GM21737 (cell line): ENCODE measurements at regions not wholly inside any gene's neighbourhood (a gene's known extent, or its start where the extent isn't known, plus 50 kb on each side); places are given as distances from the start of the nearest gene placed in this dataset.

Experiments
- ATAC-seq: cut with Tn5 transposase; IDR thresholded peaks from one replicate; pipeline ENCODE4 v1.9.1; 2021; ENCODE audit warnings: mild to moderate bottlenecking, moderate library complexity; ENCODE audit not compliant: unreplicated experiment

GRCh38 chr10:10544890-10545289 is 472.8 kb upstream of the CELF2 start:
- ATAC-seq: no peak

GRCh38 chr10:10545771-10546170 is 471.9 kb upstream of the CELF2 start:
- ATAC-seq: no peak

GRCh38 chr10:10551596-10552301 is 465.9 kb upstream of the CELF2 start:
- no peak for ATAC-seq

GRCh38 chr10:10552948-10553347 is 464.7 kb upstream of the CELF2 start:
- ATAC-seq: no peak

- no peak for ATAC-seq
Measured at GRCh38 chr10:10564081-10564794, 453.4 kb upstream of the CELF2 start.

GRCh38 chr10:10576937-10577336 is 440.7 kb upstream of the CELF2 start:
- no peak for ATAC-seq

- no peak for ATAC-seq
Measured at GRCh38 chr10:10579709-10580108, 438.0 kb upstream of the CELF2 start.

- ATAC-seq: no peak
Measured at GRCh38 chr10:10584161-10584560, 433.5 kb upstream of the CELF2 start.

- no peak for ATAC-seq
Measured at GRCh38 chr10:10587744-10588393, 429.8 kb upstream of the CELF2 start.

GRCh38 chr10:10589540-10590303 is 427.9 kb upstream of the CELF2 start:
- ATAC-seq: no peak

- ATAC-seq: no peak
Measured at GRCh38 chr10:10591715-10592341, 425.8 kb upstream of the CELF2 start.

- no peak for ATAC-seq
Measured at GRCh38 chr10:10596256-10596655, 421.4 kb upstream of the CELF2 start.

- no peak for ATAC-seq
Measured at GRCh38 chr10:10598297-10598696, 419.4 kb upstream of the CELF2 start.

- no peak for ATAC-seq
Measured at GRCh38 chr10:10600004-10600403, 417.7 kb upstream of the CELF2 start.

- no peak for ATAC-seq
Measured at GRCh38 chr10:10605551-10606081, 412.1 kb upstream of the CELF2 start.

- ATAC-seq: no peak
Measured at GRCh38 chr10:10609379-10609955, 408.2 kb upstream of the CELF2 start.

- ATAC-seq: no peak
Measured at GRCh38 chr10:10610171-10610570, 407.5 kb upstream of the CELF2 start.

GRCh38 chr10:10612151-10612550 is 405.5 kb upstream of the CELF2 start:
- ATAC-seq: no peak

- no peak for ATAC-seq
Measured at GRCh38 chr10:10613656-10614244, 403.9 kb upstream of the CELF2 start.

GRCh38 chr10:10617686-10618085 is 400.0 kb upstream of the CELF2 start:
- no peak for ATAC-seq
